ENCODE measurements at regions not wholly inside any gene's neighbourhood (a gene's known extent, or its start where the extent isn't known, plus 50 kb on each side); places are given as distances from the start of the nearest gene placed in this dataset.

- TF ChIP-seq EZH2phosphoT487 (IDR thresholded peaks at IDR 0.05; ENCODE audit: unreplicated experiment): no peak
- TF ChIP-seq CTCF (conservative IDR thresholded peaks at IDR 0.05; ENCODE audit: low read depth in 2 of 2): no peak
- TF ChIP-seq, protein P1, sequence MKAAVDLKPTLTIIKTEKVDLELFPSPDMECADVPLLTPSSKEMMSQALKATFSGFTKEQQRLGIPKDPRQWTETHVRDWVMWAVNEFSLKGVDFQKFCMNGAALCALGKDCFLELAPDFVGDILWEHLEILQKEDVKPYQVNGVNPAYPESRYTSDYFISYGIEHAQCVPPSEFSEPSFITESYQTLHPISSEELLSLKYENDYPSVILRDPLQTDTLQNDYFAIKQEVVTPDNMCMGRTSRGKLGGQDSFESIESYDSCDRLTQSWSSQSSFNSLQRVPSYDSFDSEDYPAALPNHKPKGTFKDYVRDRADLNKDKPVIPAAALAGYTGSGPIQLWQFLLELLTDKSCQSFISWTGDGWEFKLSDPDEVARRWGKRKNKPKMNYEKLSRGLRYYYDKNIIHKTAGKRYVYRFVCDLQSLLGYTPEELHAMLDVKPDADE (IDR thresholded peaks at IDR 0.05): no peak
Observed at GRCh38 chr6:156126535-156126934, 650.6 kb upstream of the ARID1B start (continued).

DNA sequence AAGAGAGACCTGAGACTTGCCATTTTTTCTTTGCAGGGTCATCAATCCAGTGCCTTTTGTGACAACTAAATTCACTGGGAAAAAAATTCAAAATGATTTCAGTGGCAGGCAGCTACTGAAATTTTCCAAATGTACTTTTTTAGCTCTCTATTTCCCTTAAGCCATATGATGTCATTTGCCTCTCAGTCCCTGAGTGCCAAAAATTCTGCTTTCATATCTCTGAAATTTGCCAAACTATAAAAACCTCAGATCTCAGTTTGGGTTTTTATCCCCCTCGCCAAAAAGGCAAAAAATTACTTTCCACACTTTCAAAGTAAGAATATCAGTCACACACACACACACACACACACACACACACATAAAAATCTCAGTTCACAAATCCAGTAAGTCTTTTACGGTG lies 651.3 kb upstream of the ARID1B start:
- Mint-ChIP-seq H3K27ac (no peak overlapping the region), H3K27me3 (ENCODE audit: insufficient read depth, low read depth, poor library complexity) (no peaks in the 10 kb centered on the region), H3K9me3 (no peaks in the 10 kb centered on the region; the same call in 2 of the 3 replicates), H3K4me1 (peaks cover 13% of the 10 kb centered on the region), H3K4me3 (no peak overlapping the region), H3K36me3 (ENCODE audit: low read depth) (no peaks in the 10 kb centered on the region)
- no peaks in the 10 kb centered on the region for H4K20me1 ChIP-seq (replicated peaks; ENCODE audit: insufficient read depth)
- no peak overlapping the region for H3K4me3 ChIP-seq
- no peaks in the 10 kb centered on the region for H3K36me3 ChIP-seq (ENCODE audit: insufficient read depth)
- H3K27me3 ChIP-seq (ENCODE audit: insufficient read depth): no peaks in the 10 kb centered on the region
- H3K79me2 ChIP-seq (replicated peaks; ENCODE audit: insufficient read depth): no peaks in the 10 kb centered on the region
- H3K4me2 ChIP-seq: no peak overlapping the region
- no peak for ATAC-seq
- H2AFZ ChIP-seq: no peak overlapping the region
- no peak overlapping the region for H3K27ac ChIP-seq (ENCODE audit: low read depth)
- no peaks in the 10 kb centered on the region for H3F3A ChIP-seq (replicated peaks; ENCODE audit: low read depth)
- no peaks in the 10 kb centered on the region for H3K4me1 ChIP-seq (ENCODE audit: insufficient read depth)
- 0 out of 2 replicates have a peak, but pooled peaks cover 5% of the 10 kb centered on the region for H3K9me2 ChIP-seq (ENCODE audit: insufficient read depth)
- DNase-seq (ENCODE audit: low spot score): no peak
- TF ChIP-seq ZNF462 (CRISPR knock-in tag; IDR thresholded peaks at IDR 0.05): no peak
- TF ChIP-seq EZH2 (IDR thresholded peaks at IDR 0.05; ENCODE audit: low read depth, unreplicated experiment): no peak
- TF ChIP-seq EZH2phosphoT487 (IDR thresholded peaks at IDR 0.05; ENCODE audit: unreplicated experiment): no peak
- TF ChIP-seq ZNF331 (CRISPR knock-in tag; IDR thresholded peaks at IDR 0.05; ENCODE audit: low read depth): no peak
- TF ChIP-seq CTCF (conservative IDR thresholded peaks at IDR 0.05; ENCODE audit: low read depth in 2 of 2): no peak
- no peak for TF ChIP-seq POLR2AphosphoS5 (IDR thresholded peaks at IDR 0.05; ENCODE audit: low read depth)
- TF ChIP-seq, protein P1 (IDR thresholded peaks at IDR 0.05): no peak
- no peak for TF ChIP-seq CREB1 (CRISPR knock-in tag; IDR thresholded peaks at IDR 0.05; ENCODE audit: low read depth)
- TF ChIP-seq NANOG (IDR thresholded peaks at IDR 0.05; ENCODE audit: borderline replicate concordance): no peak
- no peak for TF ChIP-seq STAT1 (IDR thresholded peaks at IDR 0.05; ENCODE audit: unreplicated experiment)
- no peak for TF ChIP-seq JUNB (IDR thresholded peaks at IDR 0.05; ENCODE audit: unreplicated experiment)

All from GM23338 (cell line).